ENCODE measurements at regions not wholly inside any gene's neighbourhood (a gene's known extent, or its start where the extent isn't known, plus 50 kb on each side); places are given as distances from the start of the nearest gene placed in this dataset.
"Not testable (repeated sequence)": the region's sequence is repeated elsewhere in the genome, so short reads cannot be mapped to it uniquely, and the experiment has no call there.

DNA sequence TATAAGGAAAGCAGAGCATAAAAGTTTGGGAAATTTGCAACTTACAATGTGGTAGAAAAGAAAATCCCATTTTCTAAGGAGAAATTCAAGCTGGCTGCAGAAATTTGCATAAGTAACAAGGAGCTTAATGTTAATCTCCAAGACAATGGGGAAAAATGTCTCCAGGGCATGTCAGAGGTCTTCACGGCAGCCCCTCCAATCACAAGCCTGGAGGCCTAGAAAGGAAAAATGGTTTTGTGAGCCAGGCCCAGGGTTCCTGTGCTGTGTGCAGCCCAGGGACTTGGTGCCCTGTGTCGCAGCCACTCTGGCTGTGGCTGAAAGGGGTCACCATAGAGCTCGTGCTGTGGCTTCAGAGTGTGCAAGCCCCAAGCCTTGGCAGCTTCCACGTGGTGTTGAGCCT is 403.3 kb upstream of the NOX3 start:
- TF ChIP-seq POLR2A, EP300 (IDR thresholded peaks at IDR 0.05): not testable (repeated sequence)
